ENCODE measurements at regions not wholly inside any gene's neighbourhood (a gene's known extent, or its start where the extent isn't known, plus 50 kb on each side); places are given as distances from the start of the nearest gene placed in this dataset.

GRCh38 chr9:13589034-13589737, 309.7 kb upstream of the MPDZ start:
- no peak overlapping the region for H3K27ac Mint-ChIP-seq
- no peaks in the 10 kb centered on the region for H3K36me3 Mint-ChIP-seq (ENCODE audit: low read depth)
- no peak overlapping the region for H3K4me3 Mint-ChIP-seq
- no peaks in the 10 kb centered on the region for H3K4me1 Mint-ChIP-seq (ENCODE audit: low read depth)
- DNase-seq = no peak
- no peaks in the 10 kb centered on the region for H3K9me3 Mint-ChIP-seq
- H3K27me3 Mint-ChIP-seq (ENCODE audit: insufficient read depth) = no peaks in the 10 kb centered on the region
- TF ChIP-seq, protein P1, sequence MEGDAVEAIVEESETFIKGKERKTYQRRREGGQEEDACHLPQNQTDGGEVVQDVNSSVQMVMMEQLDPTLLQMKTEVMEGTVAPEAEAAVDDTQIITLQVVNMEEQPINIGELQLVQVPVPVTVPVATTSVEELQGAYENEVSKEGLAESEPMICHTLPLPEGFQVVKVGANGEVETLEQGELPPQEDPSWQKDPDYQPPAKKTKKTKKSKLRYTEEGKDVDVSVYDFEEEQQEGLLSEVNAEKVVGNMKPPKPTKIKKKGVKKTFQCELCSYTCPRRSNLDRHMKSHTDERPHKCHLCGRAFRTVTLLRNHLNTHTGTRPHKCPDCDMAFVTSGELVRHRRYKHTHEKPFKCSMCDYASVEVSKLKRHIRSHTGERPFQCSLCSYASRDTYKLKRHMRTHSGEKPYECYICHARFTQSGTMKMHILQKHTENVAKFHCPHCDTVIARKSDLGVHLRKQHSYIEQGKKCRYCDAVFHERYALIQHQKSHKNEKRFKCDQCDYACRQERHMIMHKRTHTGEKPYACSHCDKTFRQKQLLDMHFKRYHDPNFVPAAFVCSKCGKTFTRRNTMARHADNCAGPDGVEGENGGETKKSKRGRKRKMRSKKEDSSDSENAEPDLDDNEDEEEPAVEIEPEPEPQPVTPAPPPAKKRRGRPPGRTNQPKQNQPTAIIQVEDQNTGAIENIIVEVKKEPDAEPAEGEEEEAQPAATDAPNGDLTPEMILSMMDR (IDR thresholded peaks at IDR 0.05) = no peak

DNA sequence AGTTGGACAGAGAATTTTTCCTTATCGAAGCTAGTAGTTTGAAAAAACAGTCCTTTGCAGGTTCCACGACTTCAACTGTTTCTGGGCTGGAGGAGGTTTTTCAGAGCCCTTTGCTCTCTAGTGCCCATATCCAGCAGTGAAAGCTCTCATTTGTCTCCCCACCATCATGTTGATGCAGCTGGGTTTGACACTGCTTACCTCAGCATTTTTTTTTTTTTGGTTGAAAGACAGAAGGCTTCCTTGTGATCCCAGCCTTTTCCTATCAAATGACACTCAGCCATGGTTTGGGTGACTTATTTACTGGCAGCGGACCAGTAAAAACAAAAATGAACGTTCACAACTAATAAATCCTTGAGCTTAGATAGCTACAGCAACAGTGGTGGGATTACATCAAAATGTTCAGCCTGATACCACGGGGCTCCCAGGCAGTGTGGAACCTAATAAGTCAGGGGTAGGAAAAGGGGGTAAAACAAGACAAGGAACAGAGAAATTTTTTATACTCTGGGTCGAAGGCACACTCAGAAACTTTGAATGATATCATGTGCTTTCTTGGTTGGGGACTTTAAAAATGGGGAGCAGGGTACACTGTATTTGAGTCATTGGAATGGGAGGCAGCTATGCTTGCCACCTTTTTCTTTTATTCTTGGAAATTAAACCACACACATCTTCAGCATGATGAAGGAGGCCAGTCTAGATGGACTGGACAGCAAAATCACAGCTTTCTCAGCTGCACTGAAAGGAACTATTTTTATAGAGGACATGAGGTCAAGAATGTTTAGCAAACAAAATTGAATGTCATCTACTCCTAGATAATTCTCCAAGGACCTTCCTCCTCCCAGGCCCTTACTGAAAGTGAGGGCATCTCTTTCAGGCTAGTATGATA, 308.9 kb upstream of the MPDZ start:
- H3K4me1 Mint-ChIP-seq (ENCODE audit: low read depth) = no peaks in the 10 kb centered on the region
- DNase-seq = no peak
- TF ChIP-seq, protein P1 (IDR thresholded peaks at IDR 0.05) = no peak
- H3K4me3 Mint-ChIP-seq = no peak overlapping the region
- no peaks in the 10 kb centered on the region for H3K9me3 Mint-ChIP-seq
- H3K27ac Mint-ChIP-seq = no peak overlapping the region
- no peaks in the 10 kb centered on the region for H3K36me3 Mint-ChIP-seq (ENCODE audit: low read depth)
- no peaks in the 10 kb centered on the region for H3K27me3 Mint-ChIP-seq (ENCODE audit: insufficient read depth)

- no peak for DNase-seq
- Mint-ChIP-seq H3K27me3 (ENCODE audit: insufficient read depth) (no peaks in the 10 kb centered on the region), H3K27ac (no peak overlapping the region), H3K9me3 (no peaks in the 10 kb centered on the region), H3K36me3 (ENCODE audit: low read depth) (no peaks in the 10 kb centered on the region), H3K4me3 (no peak overlapping the region), H3K4me1 (ENCODE audit: low read depth) (no peaks in the 10 kb centered on the region)
- TF ChIP-seq, protein P1 (IDR thresholded peaks at IDR 0.05) = no peak
Measured at GRCh38 chr9:13587571-13587970, 308.1 kb upstream of the MPDZ start.

- no peak overlapping the region for H3K4me3 Mint-ChIP-seq
- H3K27ac Mint-ChIP-seq = no peak overlapping the region
- no peaks in the 10 kb centered on the region for H3K4me1 Mint-ChIP-seq (ENCODE audit: low read depth)
- DNase-seq = no peak
- no peaks in the 10 kb centered on the region for H3K9me3 Mint-ChIP-seq
- H3K36me3 Mint-ChIP-seq (ENCODE audit: low read depth) = no peaks in the 10 kb centered on the region
- H3K27me3 Mint-ChIP-seq (ENCODE audit: insufficient read depth) = no peaks in the 10 kb centered on the region
- TF ChIP-seq, protein P1 (IDR thresholded peaks at IDR 0.05) = no peak
Measured at GRCh38 chr9:13586587-13587374, 307.3 kb upstream of the MPDZ start.

- H3K36me3 Mint-ChIP-seq (ENCODE audit: low read depth) = no peaks in the 10 kb centered on the region
- H3K4me1 Mint-ChIP-seq (ENCODE audit: low read depth) = no peaks in the 10 kb centered on the region
- H3K27ac Mint-ChIP-seq = no peak overlapping the region
- DNase-seq = no peak
- no peaks in the 10 kb centered on the region for H3K27me3 Mint-ChIP-seq (ENCODE audit: insufficient read depth)
- TF ChIP-seq, protein P1 (IDR thresholded peaks at IDR 0.05) = no peak
- no peaks in the 10 kb centered on the region for H3K9me3 Mint-ChIP-seq
- H3K4me3 Mint-ChIP-seq = no peak overlapping the region
Measured at GRCh38 chr9:13580760-13581159, 301.3 kb upstream of the MPDZ start.
